B cell (primary cell): ENCODE measurements at regions not wholly inside any gene's neighbourhood (a gene's known extent, or its start where the extent isn't known, plus 50 kb on each side); places are given as distances from the start of the nearest gene placed in this dataset.

Experiments
- EZH2 ChIP-seq: IDR thresholded peaks from 2 replicates; pipeline ENCODE4 v1.6.1; 2012; ENCODE audit warnings: borderline replicate concordance, low read depth, mild to moderate bottlenecking, moderate library complexity, low read length; ENCODE audit not compliant: insufficient read depth, poor library complexity, severe bottlenecking
- TF ChIP-seq, protein P1 (sequence below): fragments of 200-600 bp; IDR thresholded peaks from one replicate; pipeline ENCODE4 v1.8.0; 2022; ENCODE audit warnings: antibody characterized with exemption, mild to moderate bottlenecking

DNA sequence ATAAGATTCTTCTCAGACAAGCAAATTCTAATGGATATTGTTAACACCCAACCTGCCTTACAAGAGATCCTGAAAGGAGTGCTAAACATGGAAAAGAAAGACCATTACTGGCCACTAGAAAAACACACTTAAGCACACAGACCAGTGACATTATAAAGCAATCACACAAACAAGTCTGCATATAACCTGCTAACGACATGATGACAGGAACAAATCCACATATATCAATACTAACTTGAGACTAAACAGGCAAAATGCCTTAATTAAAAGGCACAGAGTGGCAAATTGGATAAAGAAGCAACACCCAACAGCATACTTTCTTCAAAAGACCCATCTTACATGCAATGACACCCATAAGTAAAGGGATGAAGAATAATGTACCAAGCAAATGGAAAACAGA is 100.5 kb upstream of the PCDH18 start:
- TF ChIP-seq, protein P1, sequence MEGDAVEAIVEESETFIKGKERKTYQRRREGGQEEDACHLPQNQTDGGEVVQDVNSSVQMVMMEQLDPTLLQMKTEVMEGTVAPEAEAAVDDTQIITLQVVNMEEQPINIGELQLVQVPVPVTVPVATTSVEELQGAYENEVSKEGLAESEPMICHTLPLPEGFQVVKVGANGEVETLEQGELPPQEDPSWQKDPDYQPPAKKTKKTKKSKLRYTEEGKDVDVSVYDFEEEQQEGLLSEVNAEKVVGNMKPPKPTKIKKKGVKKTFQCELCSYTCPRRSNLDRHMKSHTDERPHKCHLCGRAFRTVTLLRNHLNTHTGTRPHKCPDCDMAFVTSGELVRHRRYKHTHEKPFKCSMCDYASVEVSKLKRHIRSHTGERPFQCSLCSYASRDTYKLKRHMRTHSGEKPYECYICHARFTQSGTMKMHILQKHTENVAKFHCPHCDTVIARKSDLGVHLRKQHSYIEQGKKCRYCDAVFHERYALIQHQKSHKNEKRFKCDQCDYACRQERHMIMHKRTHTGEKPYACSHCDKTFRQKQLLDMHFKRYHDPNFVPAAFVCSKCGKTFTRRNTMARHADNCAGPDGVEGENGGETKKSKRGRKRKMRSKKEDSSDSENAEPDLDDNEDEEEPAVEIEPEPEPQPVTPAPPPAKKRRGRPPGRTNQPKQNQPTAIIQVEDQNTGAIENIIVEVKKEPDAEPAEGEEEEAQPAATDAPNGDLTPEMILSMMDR, result no peak
- no peak for TF ChIP-seq EZH2
